ENCODE measurements at regions not wholly inside any gene's neighbourhood (a gene's known extent, or its start where the extent isn't known, plus 50 kb on each side); places are given as distances from the start of the nearest gene placed in this dataset.

- TF ChIP-seq CTCF (IDR thresholded peaks at IDR 0.05; ENCODE audit: extremely low read depth in 1 of 2, insufficient read depth in 1 of 2, low read depth in 1 of 2, low read length in 2 of 2), result no peak
- TF ChIP-seq POLR2A (IDR thresholded peaks at IDR 0.05; ENCODE audit: low read depth, low read length), result no peak
- no peak for TF ChIP-seq POLR2AphosphoS5 (IDR thresholded peaks at IDR 0.05; ENCODE audit: insufficient read depth, low read depth, low read length)
- TF ChIP-seq GATA2 (IDR thresholded peaks at IDR 0.05; ENCODE audit: insufficient read depth, insufficient read length, low read depth, low read length), result no peak
- TF ChIP-seq EZH2 (IDR thresholded peaks at IDR 0.05; ENCODE audit: borderline replicate concordance, low read depth, low read length, severe bottlenecking), result no peak
- TF ChIP-seq JUN (IDR thresholded peaks at IDR 0.05; ENCODE audit: borderline replicate concordance, insufficient read depth, insufficient read length, low read depth), result no peak
Observed at GRCh38 chr10:3395041-3395440, 222.5 kb upstream of the PITRM1 start.
